ENCODE measurements at regions not wholly inside any gene's neighbourhood (a gene's known extent, or its start where the extent isn't known, plus 50 kb on each side); places are given as distances from the start of the nearest gene placed in this dataset.

GRCh38 chr20:60467078-60467477 lies 508.9 kb downstream of the CDH26 start:
- no peak for TF ChIP-seq CTCF (IDR thresholded peaks at IDR 0.05; ENCODE audit: insufficient read depth, low read depth, low read length)
- no peak overlapping the region for H3K4me3 ChIP-seq (ENCODE audit: low read depth, low read length)
- DNase-seq (ENCODE audit: low read depth), result no peak

GRCh38 chr20:60467771-60468170 lies 509.5 kb downstream of the CDH26 start:
- no peak overlapping the region for H3K4me3 ChIP-seq (ENCODE audit: low read depth, low read length)
- DNase-seq (ENCODE audit: low read depth), result no peak
- no peak for TF ChIP-seq CTCF (IDR thresholded peaks at IDR 0.05; ENCODE audit: insufficient read depth, low read depth, low read length)

- no peak for TF ChIP-seq CTCF (IDR thresholded peaks at IDR 0.05; ENCODE audit: insufficient read depth, low read depth, low read length)
- no peak for DNase-seq (ENCODE audit: low read depth)
- no peak overlapping the region for H3K4me3 ChIP-seq (ENCODE audit: low read depth, low read length)
Measured at GRCh38 chr20:60469829-60470228, 511.6 kb downstream of the CDH26 start.

GRCh38 chr20:60470366-60470765 lies 512.1 kb downstream of the CDH26 start:
- DNase-seq (ENCODE audit: low read depth), result no peak
- no peak for TF ChIP-seq CTCF (IDR thresholded peaks at IDR 0.05; ENCODE audit: insufficient read depth, low read depth, low read length)
- no peak overlapping the region for H3K4me3 ChIP-seq (ENCODE audit: low read depth, low read length)

- no peak overlapping the region for H3K4me3 ChIP-seq (ENCODE audit: low read depth, low read length)
- TF ChIP-seq CTCF (IDR thresholded peaks at IDR 0.05; ENCODE audit: insufficient read depth, low read depth, low read length), result no peak
- no peak for DNase-seq (ENCODE audit: low read depth)
Measured at GRCh38 chr20:60473211-60473610, 515.0 kb downstream of the CDH26 start.

- no peak for TF ChIP-seq CTCF (IDR thresholded peaks at IDR 0.05; ENCODE audit: insufficient read depth, low read depth, low read length)
- H3K4me3 ChIP-seq (ENCODE audit: low read depth, low read length), result no peak overlapping the region
- DNase-seq (ENCODE audit: low read depth), result no peak
Measured at GRCh38 chr20:60474385-60474910, 516.2 kb downstream of the CDH26 start.

- TF ChIP-seq CTCF (IDR thresholded peaks at IDR 0.05; ENCODE audit: insufficient read depth, low read depth, low read length), result no peak
- H3K4me3 ChIP-seq (ENCODE audit: low read depth, low read length), result no peak overlapping the region
- no peak for DNase-seq (ENCODE audit: low read depth)
Measured at GRCh38 chr20:60476045-60476444, 517.8 kb downstream of the CDH26 start.
